ENCODE measurements at regions not wholly inside any gene's neighbourhood (a gene's known extent, or its start where the extent isn't known, plus 50 kb on each side); places are given as distances from the start of the nearest gene placed in this dataset.

GRCh38 chr1:47676311-47677054, 238.6 kb downstream of the FOXD2 start:
- TF ChIP-seq CTCF (IDR thresholded peaks at IDR 0.05) (no peak), POLR2A (IDR thresholded peaks at IDR 0.05) (no peak)
